Omental fat pad (tissue), 3 donors: ENCODE measurements at regions not wholly inside any gene's neighbourhood (a gene's known extent, or its start where the extent isn't known, plus 50 kb on each side); places are given as distances from the start of the nearest gene placed in this dataset.

Source experiments
- ATAC-seq: fragments of 150-250 bp; one replicate; pipeline ENCODE4 v1.9.1; 2016; ENCODE audit warnings: mild to moderate bottlenecking, moderate library complexity; ENCODE audit not compliant: low FRiP score
- DNase-seq: peaks from one replicate; pipeline ENCODE4 v3.0.0-alpha.2; 2019; ENCODE audit warnings: low spot score
- CTCF ChIP-seq, 3 donors: fragments of 450-650 bp; IDR thresholded peaks; one replicate each; pipeline ENCODE4 v1.5.1; 2016 to 2017; ENCODE audit warnings: antibody characterized with exemption in 3 of 3, mild to moderate bottlenecking in 3 of 3, moderate library complexity in 2 of 3

- no peak for ATAC-seq
- no peak for TF ChIP-seq CTCF (IDR thresholded peaks at IDR 0.05)
- no peak for DNase-seq
Measured at GRCh38 chr2:235271936-235272335, 221.9 kb upstream of the AGAP1 start.

- no peak for DNase-seq
- ATAC-seq = no peak
- no peak for TF ChIP-seq CTCF (IDR thresholded peaks at IDR 0.05)
Measured at GRCh38 chr2:235274023-235274422, 219.8 kb upstream of the AGAP1 start.

GRCh38 chr2:235277485-235277884, 216.4 kb upstream of the AGAP1 start:
- DNase-seq = no peak
- no peak for ATAC-seq
- no peak for TF ChIP-seq CTCF (IDR thresholded peaks at IDR 0.05)

GRCh38 chr2:235278771-235279355, 215.0 kb upstream of the AGAP1 start:
- no peak for ATAC-seq
- no peak for TF ChIP-seq CTCF (IDR thresholded peaks at IDR 0.05)

GRCh38 chr2:235279965-235280364, 213.9 kb upstream of the AGAP1 start:
- ATAC-seq (no peak), DNase-seq (no peak)
- TF ChIP-seq CTCF (IDR thresholded peaks at IDR 0.05) = no peak

More at GRCh38 chr2:235278771-235279355, 215.0 kb upstream of the AGAP1 start:
- no peak for DNase-seq

- DNase-seq = no peak
- ATAC-seq = no peak
- no peak for TF ChIP-seq CTCF (IDR thresholded peaks at IDR 0.05)
Measured at GRCh38 chr2:235283246-235283645, 210.6 kb upstream of the AGAP1 start.

- TF ChIP-seq CTCF (IDR thresholded peaks at IDR 0.05) = no peak
- ATAC-seq = no peak
- no peak for DNase-seq
Measured at GRCh38 chr2:235286622-235287374, 207.0 kb upstream of the AGAP1 start.
